GM19455 (cell line): ENCODE measurements at regions not wholly inside any gene's neighbourhood (a gene's known extent, or its start where the extent isn't known, plus 50 kb on each side); places are given as distances from the start of the nearest gene placed in this dataset.

ENCODE experiments used
- ATAC-seq: cut with Tn5 transposase; IDR thresholded peaks from one replicate; pipeline ENCODE4 v1.9.1; 2021; ENCODE audit not compliant: unreplicated experiment

DNA sequence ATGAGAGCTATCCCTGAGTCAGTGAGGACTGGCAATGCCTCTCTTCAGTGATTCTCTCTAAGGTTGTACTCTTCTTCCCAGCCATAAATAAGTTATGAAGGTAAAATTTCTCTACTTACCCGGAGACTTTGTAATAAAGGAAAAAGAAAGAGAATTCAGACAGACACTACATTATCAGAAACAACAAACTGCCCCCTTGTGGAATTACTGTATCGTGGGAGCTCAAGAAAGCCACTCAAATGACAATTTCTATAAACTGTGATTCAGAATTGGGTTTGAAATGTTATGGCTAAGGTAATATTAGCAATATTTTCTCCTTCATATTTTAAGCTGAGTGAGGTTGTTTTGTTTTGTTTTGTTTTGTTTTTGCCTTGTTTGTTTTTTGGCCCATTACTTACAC is 155.8 kb upstream of the TANK start:
- no peak for ATAC-seq

DNA sequence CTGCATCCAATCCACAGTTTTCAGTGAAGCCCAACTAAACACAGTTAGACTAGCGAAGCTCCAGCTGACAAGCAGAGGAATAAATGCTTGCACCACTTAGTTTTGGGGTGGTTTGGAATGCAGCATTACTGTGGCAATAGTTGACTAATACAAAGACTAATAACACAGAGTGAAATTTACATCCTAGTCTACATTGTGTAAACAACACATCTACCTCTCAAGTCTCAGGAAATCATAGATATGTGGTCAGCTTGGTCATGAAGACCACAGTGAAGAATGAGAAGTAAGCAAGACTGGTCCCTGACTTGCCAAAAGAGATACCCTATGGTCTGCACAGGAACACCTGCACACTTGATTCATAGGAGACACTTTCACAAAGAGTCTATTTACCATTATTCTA is 155.1 kb upstream of the TANK start:
- no peak for ATAC-seq

DNA sequence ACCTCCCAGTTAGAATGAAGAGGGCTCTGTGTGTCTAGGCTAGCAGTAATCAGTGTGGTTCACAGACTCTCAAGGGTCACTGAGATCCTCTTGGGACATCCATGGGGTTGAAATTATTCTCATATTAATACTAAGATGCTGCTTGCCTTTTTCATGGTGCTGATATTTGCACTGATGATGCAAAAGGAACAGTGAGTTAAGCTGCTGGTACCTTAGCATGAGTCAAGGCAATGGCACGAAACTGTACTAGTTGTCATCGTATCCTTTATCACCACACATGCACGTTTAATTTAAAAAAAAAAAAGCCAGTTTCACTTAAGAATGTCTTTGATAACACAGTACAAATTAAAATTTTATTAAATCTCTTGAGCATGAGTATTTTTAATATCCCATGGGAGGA is 151.9 kb upstream of the TANK start:
- no peak for ATAC-seq

DNA sequence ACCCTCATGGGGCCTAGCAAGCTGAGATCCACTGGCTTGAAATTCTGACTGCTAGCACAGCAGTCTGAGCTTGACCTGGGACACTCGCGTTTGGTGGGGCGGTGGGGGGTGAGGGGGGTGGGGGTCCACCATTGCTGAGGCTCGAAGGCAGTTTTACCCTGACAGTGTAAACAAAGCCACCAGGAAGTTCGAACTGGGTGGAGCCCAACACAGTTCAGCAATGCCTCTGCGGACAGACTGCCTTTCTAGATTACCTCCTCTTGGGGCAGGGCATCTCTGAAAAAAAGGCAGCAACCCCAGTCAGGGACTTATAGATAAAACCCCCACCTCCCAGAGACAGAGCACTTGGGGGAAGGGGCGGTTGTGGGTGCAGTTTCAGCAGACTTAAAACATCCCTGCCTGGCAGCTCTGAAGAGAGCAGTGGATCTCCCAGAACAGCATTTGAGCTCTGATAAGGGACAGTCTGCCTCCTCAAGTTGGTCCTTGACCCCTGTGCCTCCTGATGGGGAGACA is 149.7 kb upstream of the TANK start:
- no peak for ATAC-seq

DNA sequence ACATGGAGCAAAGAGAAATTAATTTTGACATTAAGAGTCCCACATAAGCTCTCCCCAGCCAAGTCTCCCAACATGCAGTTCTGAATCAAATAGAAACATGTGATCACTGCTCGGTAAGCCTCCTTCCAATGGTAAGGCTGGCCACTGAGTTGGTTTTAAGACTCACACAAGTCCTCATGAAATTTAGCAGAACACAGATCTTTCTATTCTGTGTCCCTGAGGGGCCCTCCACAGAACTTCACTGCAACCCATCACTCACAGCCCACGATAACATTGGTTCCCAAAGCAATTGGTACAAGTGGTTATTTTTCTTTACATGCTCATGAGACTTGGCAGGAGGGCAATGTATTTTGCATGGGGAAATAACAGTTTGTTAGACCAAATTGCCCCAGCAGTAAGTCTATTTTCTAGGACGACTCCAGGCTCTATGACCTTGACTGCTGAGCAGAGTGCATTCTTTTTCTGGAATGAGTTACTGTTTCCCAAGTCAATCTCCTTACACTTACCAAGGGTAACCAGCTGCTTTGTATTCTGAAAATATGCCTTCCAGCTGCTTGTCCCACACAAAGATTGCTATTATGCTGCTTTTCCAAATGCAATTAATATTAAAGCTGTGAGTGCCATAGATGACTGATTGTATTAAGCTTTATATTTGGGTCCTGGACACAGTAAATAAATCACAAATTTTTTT is 142.3 kb upstream of the TANK start:
- ATAC-seq: no peak

DNA sequence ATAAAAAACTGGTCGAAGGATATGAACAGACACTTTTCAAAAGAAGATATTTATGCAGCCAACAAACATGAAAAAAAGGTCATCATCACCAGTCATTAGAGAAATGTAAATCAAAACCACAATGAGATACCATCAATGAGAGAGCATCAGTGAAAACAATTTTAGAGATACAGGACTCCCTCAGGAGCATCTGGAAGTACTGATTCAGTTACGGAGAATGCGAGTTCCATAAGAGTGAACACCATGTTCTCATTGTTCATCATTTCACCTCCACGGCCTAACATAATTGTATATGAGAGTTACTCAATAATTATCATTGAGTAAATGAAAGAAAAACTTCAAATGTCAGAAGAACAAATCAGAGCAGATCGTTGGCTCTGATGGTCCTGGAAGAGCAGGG is 140.9 kb upstream of the TANK start:
- no peak for ATAC-seq

DNA sequence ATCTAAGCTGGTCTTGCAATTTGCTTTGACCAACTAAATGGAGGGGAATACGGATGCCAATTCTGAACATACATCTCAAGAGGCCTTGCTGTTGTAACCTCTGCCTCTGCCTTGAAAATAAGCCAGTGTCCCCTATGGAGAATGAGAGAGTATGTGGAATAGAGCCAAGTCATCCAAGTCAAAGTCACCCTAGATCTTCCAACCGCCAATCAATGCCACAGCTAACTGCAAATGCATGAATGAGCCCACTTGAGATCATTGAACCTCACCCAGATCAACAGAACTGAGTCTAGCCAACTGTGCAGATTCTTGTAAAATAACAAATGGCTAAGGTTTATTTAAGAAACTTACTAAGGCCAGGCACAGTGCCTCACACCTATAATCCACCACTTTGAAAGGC is 139.8 kb upstream of the TANK start:
- ATAC-seq: no peak

DNA sequence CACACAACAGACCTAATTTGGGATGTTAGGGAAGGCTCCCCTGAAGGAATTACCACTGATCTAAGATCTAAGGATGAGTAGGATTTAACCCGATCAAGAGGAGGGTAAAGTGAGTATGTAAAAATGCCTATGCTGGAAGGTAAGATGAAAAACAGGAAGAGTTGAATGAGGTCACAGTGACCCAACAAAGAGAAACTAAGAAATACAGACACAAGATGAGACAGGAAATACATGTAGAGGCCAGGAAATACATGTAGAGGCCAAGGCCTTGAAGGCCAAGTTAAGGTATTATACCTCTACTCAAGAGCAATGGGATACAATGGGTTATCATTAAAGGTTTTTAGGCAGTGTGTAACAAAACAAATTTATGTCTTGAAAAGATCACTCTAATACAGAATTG is 131.6 kb upstream of the TANK start:
- no peak for ATAC-seq

DNA sequence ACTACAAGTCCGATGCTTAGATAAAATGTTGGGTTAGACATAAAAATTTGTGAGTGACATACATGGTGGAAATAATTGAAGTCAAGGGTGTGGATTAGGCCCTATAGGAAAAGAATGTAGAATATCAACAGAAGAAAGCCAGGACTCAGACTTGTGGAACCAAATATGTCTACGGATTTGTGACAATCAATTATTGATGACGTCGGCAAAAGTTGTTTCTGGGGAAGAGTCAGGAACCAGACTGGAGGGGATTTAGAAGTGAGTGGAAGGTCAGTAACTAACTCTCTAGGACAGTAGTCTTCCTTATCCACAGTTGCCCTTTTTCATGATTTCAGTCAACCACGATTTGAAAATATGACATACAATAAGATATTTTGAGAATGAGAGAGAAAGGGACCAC is 130.9 kb upstream of the TANK start:
- no peak for ATAC-seq

DNA sequence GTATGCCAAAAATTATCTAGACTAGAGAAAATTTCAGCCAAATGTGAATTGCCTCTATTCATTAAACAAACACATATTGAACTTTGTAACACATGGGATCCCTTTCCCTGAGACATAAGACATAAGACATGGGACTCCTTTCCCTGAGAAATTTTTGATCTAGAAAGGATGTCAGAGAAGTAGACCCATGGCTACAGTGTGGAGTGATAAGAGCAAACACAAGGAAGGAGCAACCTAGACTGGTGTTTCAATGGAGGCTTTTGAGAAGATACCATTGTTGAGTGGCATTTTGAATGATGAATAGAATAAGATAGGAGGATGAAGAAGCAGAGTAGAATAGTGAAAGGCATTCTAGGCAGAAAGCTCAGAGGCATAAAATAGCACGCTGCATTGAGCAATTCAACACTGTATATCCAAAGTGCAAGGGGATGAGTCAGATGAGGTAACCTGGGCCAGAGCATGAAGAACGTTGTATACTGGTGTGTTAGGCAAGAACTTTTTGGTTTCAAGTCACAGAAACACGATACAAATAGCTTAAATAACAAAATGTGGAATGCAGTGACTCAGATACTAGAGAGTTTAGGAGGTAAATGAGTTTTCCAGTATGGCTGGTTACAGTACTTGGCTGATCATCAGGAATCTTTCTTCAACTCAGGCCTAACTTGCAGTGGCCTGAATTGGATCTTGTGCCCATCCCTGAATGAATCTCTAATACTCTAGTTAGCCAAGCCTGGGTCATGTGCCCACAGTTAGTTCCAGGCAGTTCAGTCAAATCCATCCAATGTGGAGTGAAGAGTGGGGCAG is 129.8 kb upstream of the TANK start:
- ATAC-seq: no peak

DNA sequence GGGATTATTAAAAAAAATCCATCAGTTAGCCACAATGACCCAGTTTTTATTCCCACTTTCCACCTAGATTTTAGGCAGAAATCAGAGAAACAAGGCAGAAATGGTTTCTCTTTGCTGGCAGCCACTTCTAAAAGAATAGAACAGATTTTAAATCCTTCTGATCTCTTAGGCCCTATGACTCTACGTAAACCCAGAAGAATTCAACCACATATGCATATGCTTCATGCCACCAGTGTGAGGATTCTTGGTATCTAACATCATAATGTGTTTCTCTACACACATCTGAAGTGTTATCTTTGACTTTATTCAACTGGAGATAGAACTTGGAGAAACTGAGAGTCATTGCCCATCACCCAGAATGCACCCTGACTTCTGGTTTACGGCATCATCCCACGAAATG is 128.7 kb upstream of the TANK start:
- no peak for ATAC-seq

DNA sequence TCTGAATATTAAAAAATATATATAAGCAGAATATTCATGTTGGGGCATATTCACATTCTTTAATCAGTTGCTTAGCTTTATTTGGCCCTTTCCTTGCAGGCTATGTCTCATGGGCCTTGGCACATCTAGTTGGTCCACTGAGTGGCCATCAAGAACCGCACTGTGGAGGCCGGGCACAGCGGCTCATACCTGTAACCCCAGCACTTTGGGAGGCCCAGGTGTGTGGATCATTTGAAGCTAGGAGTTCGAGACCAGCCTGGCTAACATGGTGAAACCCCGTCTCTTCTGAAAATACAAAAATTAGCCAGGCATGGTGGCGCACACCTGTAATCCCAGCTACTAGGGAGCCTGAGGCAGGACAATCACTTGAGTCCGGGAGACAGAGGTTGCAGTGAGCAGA is 127.6 kb upstream of the TANK start:
- no peak for ATAC-seq

DNA sequence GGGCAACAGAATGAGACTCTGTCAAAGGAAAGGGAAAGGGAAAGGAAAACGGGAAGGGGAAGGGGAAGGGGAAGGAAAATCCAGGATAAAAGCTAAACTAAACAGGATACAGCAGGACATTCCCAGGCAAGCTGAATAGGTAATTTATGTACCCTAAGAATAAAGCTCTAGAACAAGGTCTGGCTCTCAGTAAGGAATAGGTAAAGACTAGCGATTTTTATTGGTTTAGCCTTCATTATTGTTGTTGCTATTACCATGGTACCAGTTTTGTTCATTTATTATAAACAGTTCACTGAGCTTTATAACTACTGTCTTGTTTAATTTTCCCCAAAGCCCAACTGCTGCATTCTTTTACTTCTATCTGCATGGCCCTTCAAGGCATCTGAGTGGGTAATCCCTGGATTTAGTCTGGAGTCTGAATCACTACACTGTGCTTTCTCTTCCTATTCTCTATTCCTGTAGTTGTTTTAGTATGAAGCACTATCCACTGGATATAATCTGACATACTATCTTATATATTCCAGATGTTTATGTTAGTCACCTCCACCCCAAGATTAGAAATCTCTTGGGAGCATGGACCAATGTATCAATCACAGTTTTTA is 127.1 kb upstream of the TANK start:
- no peak for ATAC-seq

DNA sequence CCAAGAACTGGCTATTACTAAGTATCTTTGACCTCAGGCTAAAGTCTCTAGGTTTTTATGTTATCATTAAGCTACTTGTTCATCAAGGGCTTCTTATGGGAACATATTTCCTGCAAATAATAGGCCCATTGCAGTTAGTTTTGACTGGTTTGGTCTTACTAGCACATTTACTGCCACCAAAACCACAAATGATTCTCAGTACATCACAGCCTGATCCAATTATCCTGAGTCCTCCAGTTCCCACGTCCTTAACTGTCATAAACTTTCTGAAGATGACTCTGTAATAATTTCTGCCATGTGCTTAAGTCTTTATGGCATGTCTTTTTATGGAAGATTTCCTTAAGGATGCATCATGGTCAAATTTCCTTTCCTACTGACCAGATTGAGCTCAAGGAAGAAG is 123.3 kb upstream of the TANK start:
- no peak for ATAC-seq

DNA sequence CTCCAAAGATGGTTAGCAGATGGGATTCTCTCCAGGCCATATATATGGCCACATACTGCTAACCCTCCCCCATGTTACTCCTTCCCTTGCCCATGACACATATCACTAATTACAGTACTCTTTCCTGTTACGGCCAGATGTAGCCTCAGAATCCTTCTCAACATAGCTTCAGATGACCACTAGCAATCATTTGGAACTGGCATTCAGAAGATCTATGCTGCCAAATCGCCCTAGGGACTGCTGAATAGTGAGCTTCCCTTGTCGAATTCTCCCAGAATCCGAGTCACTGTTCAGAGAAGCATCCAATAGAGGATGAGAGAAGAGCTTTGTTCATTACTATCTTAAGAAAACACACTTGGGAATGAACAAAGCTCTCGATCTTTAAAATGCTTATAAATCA is 121.2 kb upstream of the TANK start:
- no peak for ATAC-seq

DNA sequence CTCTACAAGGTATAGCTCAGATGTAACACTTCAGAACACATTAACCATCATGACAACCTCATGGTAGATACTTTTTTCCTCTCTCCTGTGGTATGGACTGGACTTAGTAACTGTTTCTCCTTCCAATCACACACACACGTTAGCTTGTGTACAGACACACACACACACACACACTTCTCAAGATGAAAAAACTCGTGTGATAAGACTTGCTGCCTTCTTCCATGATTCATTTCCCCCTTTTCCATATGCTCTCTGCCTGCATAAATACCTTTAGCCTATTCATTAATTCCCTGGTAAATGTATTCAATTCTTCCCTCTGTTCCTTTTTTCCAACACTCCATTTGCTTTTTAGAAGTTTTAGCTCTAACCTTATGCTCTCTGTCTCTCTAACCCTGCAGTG is 118.9 kb upstream of the TANK start:
- ATAC-seq: no peak

DNA sequence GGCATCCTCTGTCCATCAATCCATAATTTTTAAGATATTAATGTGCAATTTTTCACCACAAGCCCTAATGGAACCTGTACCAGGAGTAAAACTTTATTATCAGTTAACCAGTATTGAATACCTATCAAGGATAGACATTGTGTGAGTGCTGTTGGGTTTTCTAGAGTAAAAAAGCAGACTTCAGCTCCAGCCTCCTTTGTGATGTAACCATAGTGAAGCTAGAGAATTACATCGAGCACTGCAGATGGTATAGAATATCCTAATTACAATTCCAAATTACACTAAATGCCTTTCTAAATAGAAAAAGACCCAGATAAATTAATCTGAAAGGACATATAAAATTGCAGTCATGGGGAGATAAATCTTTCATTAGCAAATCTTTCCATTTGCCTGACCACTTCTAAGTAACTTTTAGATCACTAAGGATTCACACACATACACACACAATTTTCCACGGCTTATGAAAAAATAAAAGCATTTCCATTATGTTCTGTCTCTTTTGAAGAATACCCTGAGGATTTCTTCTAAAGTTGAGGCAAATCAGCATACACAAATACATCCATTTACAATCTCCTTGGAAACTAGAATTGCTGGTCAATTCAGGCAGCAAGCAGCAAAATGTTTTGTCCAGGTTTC is 117.1 kb upstream of the TANK start:
- no peak for ATAC-seq

DNA sequence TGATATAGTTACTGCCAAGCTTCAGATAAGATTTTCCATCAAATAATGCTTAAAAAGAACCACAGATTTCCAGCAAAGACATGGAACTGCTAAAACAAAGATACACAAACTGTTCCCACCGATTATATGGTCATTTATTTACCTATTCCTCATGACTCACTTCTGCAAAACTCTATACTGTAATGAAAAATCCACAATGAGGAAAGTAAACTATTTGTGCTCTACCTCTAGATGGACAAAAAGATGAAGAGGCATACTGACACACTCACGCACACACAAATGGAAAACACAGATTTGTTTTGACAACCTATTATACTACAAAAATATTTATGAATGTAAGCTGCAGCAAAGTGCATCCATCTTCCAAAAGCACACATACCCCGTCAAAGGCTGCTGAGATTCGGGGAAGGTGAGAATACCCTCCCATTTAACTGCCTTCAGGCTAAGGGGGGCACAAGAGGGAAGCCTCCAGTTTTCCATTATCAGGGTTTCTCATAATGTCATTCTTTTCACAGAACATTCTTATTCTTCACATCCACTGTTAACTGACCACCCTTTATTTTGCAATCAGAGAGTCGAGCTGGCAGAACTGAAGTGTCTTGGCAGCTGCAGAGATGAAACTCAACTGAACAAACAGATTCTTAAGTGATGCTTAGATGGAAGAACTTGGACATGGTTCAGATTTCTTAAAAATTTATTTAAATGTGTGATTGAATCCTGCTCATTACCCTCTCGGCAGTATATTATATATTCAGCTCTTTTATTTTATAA is 115.9 kb upstream of the TANK start:
- ATAC-seq: no peak

DNA sequence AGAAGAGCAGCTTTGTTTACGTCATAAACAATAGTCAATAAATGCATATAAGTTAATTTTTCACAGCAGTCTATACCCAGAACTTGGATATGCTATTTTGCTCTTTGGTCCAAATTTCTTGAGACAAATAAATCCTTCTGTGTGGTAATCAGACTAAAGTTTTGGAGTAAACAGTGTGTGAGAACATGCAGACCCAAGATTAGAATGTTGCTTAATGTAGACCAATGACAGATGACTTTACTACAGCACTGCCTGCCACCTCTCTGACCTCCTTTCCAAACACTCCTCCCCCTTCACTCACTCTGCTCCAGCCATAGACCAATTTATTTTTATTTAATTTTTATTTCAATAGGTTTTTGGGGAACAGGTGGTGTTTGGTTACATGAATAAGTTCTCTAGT is 115.3 kb upstream of the TANK start:
- ATAC-seq: no peak

DNA sequence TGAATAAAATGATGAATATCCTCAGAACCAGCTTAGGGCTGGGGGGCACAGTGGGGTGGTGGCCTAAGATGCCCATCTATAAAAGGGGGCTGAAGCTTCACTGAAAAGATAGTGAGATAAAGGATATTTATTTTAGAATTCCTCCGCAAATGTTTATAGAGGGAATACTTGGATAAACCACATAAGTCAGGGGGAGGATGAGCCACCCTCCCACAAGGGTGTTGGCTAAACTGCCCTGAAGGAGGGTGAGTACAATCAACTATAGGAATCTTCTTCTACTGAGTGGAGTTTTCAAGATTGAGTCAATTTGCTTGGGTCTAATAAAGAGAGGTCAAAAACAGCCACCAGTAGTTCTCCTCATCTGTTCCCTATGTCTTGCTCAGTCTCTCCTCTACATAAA is 114.5 kb upstream of the TANK start:
- no peak for ATAC-seq

DNA sequence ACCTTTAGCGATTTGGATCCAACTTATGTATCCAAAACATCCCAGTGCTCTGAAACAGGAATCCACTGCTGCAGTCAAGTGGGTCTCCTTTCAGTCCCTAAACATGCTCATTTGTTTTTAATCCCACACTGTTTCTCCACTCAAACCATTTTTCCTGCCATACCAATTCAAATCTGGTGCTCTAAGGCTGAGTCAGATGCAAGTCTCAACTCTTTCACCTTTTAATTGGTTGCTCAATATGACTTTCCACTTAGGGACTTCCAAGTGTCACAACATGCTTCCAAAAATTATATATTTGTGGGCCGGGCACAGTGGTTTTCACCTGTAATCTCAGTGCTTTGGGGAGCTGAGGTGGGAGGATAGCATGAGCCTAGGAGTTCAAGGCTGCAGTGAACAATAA is 113.4 kb upstream of the TANK start:
- ATAC-seq: no peak
